NCI-H2227 treated with DMSO at 0.1 percent for 48 hours (cell line): ENCODE measurements at regions not wholly inside any gene's neighbourhood (a gene's known extent, or its start where the extent isn't known, plus 50 kb on each side); places are given as distances from the start of the nearest gene placed in this dataset.
"Not testable (repeated sequence)": the region's sequence is repeated elsewhere in the genome, so short reads cannot be mapped to it uniquely, and the experiment has no call there.

Experiments
- DNase-seq: peaks from one replicate; lab custom pipeline; 2025; lab: John Stamatoyannopoulos, UW

GRCh38 chr5:6321078-6321477 lies 57.3 kb downstream of the MED10 start:
- no peak for DNase-seq

- no peak for DNase-seq
These were observed 59.2 kb downstream of the MED10 start for GRCh38 chr5:6319116-6319515.

GRCh38 chr5:6317116-6317798 lies 61.1 kb downstream of the MED10 start:
- no peak for DNase-seq

GRCh38 chr5:6315580-6315979 lies 62.8 kb downstream of the MED10 start:
- no peak for DNase-seq

GRCh38 chr5:6311568-6312501 lies 66.5 kb downstream of the MED10 start:
- no peak for DNase-seq

- DNase-seq, result no peak
These were observed 68.4 kb downstream of the MED10 start for GRCh38 chr5:6309949-6310348.

- DNase-seq, result no peak
These were observed 69.7 kb downstream of the MED10 start for GRCh38 chr5:6308683-6309082.

- peak; percentile 64 for DNase-seq
These were observed 71.0 kb downstream of the MED10 start for GRCh38 chr5:6307304-6307703.

GRCh38 chr5:6305853-6306252 lies 72.5 kb downstream of the MED10 start:
- DNase-seq, result no peak

GRCh38 chr5:6302684-6303083 lies 75.7 kb downstream of the MED10 start:
- no peak for DNase-seq

GRCh38 chr5:6302075-6302474 lies 76.3 kb downstream of the MED10 start:
- peak; percentile 39 for DNase-seq

- no peak for DNase-seq
These were observed 81.8 kb downstream of the MED10 start for GRCh38 chr5:6296524-6296923.

GRCh38 chr5:6291961-6292360 lies 86.4 kb downstream of the MED10 start:
- peak; percentile 28 for DNase-seq

GRCh38 chr5:6289239-6289638 lies 89.1 kb downstream of the MED10 start:
- no peak for DNase-seq

GRCh38 chr5:6287176-6287575 lies 91.2 kb downstream of the MED10 start:
- DNase-seq, result peak; percentile 16

- DNase-seq, result no peak
These were observed 91.9 kb downstream of the MED10 start for GRCh38 chr5:6286404-6286803.

- DNase-seq, result not testable (repeated sequence)
These were observed 93.9 kb downstream of the MED10 start for GRCh38 chr5:6284491-6284890.

- DNase-seq, result no peak
These were observed 96.0 kb downstream of the MED10 start for GRCh38 chr5:6282352-6282751.

- no peak for DNase-seq
These were observed 96.5 kb downstream of the MED10 start for GRCh38 chr5:6281818-6282217.

GRCh38 chr5:6280425-6281100 lies 97.8 kb downstream of the MED10 start:
- no peak for DNase-seq

GRCh38 chr5:6279607-6280006 lies 98.7 kb downstream of the MED10 start:
- DNase-seq, result no peak

- no peak for DNase-seq
These were observed 103.4 kb downstream of the MED10 start for GRCh38 chr5:6274846-6275543.
